GM23248 (cell line): ENCODE measurements at regions not wholly inside any gene's neighbourhood (a gene's known extent, or its start where the extent isn't known, plus 50 kb on each side); places are given as distances from the start of the nearest gene placed in this dataset.

ENCODE experiments used
- EZH2 ChIP-seq: fragments of 200-600 bp; sonication (generic); IDR thresholded peaks from 2 replicates; pipeline ENCODE4 v1.6.1; 2018; ENCODE audit warnings: antibody characterized with exemption, mild to moderate bottlenecking; ENCODE audit not compliant: insufficient read depth, poor library complexity, severe bottlenecking
- EZH2phosphoT487 ChIP-seq: fragments of 200-600 bp; sonication (generic); IDR thresholded peaks from 2 replicates; pipeline ENCODE4 v1.6.1; 2018; ENCODE audit warnings: antibody characterized with exemption, moderate library complexity, mild to moderate bottlenecking, low read depth; ENCODE audit not compliant: insufficient read depth

DNA sequence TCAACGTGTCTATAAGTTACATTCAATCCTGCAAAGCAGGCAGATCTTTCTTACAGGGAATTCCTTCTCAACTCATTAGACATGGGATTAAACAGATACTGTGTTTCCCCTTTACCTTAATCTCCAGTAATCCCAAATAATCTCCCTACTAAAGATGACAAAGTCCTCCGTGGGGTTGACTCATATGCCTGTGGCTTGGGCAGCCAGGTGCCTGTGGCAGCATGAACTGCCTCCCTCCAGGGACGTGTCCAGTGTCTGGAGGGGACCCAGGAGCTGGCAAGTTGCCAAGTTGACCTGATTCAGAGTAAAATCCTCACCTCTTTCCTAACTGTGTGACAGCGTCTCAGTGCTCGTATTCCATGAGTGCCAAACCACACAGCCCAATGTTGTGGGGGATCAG is 94.6 kb upstream of the PTCH1 start:
- TF ChIP-seq EZH2 = no peak
- no peak for TF ChIP-seq EZH2phosphoT487
